D721Med (cell line): ENCODE measurements at regions not wholly inside any gene's neighbourhood (a gene's known extent, or its start where the extent isn't known, plus 50 kb on each side); places are given as distances from the start of the nearest gene placed in this dataset.

ENCODE experiments used
- DNase-seq: peaks from one replicate; pipeline ENCODE4 v3.0.0; 2011; ENCODE audit warnings: low spot score; ENCODE audit not compliant: insufficient read length
- FAIRE-seq: peaks from 2 replicates; lab custom pipeline; 2011; peaks lifted over from hg19 to GRCh38; lab: Jason Lieb, UNC
- TF ChIP-seq, protein P1 (sequence below): IDR thresholded peaks from 2 replicates; pipeline ENCODE4 v1.5.1; 2012; ENCODE audit warnings: mild to moderate bottlenecking, control low read depth; ENCODE audit not compliant: insufficient read depth; ENCODE audit errors: missing control alignments

DNA sequence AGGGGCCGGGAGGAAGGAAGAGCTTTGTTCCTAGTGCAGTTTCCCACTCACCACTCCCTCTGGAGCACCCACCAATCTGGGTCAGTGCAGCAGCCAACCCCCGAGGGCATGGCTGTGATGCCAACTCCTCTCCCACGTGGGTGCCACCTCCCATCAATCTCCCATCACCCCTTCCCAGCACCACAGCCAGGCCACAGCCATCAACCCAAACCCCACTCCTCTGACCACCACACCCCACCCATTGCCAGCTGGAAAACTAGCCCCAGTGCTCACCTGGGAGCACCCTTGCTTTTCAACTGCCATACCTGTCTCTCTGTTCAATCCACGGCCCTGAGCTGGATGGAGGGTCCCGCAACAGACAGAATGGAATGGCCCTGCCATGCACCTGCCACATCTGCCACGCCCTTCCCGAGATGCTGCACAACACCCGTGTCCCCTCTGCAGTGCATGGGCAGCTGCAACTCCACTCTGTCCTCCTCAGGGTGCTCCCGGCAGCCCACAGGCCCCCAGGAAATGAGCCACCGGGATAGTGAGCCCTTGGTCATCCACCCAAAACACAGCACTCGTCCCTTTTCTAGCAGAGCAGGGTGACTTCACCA, 112.4 kb upstream of the ID2 start:
- FAIRE-seq, result no peak
- TF ChIP-seq, protein P1, sequence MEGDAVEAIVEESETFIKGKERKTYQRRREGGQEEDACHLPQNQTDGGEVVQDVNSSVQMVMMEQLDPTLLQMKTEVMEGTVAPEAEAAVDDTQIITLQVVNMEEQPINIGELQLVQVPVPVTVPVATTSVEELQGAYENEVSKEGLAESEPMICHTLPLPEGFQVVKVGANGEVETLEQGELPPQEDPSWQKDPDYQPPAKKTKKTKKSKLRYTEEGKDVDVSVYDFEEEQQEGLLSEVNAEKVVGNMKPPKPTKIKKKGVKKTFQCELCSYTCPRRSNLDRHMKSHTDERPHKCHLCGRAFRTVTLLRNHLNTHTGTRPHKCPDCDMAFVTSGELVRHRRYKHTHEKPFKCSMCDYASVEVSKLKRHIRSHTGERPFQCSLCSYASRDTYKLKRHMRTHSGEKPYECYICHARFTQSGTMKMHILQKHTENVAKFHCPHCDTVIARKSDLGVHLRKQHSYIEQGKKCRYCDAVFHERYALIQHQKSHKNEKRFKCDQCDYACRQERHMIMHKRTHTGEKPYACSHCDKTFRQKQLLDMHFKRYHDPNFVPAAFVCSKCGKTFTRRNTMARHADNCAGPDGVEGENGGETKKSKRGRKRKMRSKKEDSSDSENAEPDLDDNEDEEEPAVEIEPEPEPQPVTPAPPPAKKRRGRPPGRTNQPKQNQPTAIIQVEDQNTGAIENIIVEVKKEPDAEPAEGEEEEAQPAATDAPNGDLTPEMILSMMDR, result no peak

GRCh38 chr2:8570637-8571036, 111.2 kb upstream of the ID2 start:
- DNase-seq (no peak), FAIRE-seq (no peak)
- TF ChIP-seq, protein P1, result no peak

More for the DNA sequence above, 112.4 kb upstream of the ID2 start:
- DNase-seq, result no peak

DNA sequence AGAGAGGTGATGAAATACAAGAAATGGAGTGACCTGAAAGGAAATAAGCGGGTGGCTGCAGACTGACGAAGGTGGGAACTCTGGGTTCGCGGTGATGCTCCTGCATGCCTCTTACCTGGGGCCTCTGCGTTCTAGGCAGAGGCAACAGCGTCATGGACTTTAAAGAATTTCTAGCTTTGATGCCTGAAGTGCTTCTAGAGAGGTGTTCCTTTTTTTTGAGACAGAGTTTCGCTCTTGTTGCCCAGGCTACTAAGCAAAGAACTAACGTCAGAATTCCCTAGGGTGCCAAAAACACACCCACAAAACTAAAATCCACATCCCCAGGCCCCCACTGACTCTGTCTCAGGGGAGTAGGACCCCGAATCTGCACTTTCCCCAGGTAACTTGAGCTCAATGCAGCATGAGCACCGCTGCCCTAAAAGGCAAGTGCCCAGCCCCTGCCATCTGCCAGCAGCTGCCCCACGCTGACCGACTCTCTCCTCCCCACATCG, 110.5 kb upstream of the ID2 start:
- DNase-seq, result no peak
- FAIRE-seq, result no peak
- TF ChIP-seq, protein P1, result no peak

GRCh38 chr2:8571792-8572499, 109.9 kb upstream of the ID2 start:
- DNase-seq (no peak), FAIRE-seq (no peak)
- TF ChIP-seq, protein P1, result no peak

DNA sequence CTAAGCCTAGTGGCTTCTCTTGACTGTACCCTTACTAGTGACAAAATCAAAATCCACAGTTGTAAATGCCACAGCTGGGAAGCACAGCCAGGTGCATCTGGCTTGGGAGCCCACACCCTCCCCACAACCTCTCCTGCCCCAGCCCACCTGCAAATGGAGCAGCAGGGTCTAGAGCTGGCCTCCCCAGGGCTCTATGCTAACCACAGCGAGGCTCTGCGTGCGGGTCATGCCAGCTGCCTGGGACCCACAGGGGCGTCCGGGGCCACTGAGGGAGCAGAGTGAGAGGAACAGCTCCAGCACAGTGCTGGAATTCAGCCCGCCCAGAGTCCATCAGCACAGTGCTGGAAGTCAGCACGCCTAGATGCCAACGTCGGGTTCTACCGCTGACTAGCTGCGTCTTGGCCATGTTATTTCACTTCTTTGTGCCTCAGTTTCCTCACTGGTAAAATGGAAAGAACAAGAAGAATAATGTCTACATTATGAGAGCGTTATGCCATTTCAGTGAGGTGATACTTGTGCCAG, 109.1 kb upstream of the ID2 start:
- DNase-seq, result no peak
- TF ChIP-seq, protein P1, result no peak
- no peak for FAIRE-seq

DNA sequence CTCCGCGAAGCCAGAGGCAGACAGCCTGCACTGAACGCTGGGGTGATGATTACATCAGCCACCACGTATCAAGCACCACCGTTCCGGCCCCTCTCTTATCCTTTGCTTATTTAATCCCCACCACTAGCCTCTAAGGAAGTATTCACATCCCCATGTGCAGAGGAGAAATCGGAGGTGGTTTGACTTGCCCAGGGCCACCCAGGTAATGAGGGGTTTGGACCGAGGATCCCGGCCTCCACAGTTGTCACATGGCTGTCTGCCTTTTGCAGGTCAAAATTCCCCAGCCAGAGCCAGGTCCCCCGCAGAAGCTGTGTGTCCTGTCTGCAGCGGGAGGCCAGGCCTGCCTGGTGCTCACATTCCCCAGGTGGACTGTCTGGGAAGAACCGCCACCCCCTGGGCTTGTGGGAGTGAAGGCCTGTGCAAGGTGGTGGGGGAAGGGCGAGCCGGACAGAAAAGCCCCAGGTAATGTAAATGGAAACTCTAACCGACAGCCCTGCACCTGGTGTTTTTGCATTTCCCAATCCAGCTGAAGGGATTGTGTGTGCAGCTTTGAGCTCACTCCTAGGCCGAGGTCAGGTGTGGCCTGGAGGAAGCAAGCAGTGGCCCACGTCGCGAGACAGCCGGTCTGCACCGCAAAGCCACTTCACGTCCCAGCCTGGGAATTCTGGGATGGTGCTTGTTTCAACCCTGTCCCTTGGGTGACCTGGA, 108.5 kb upstream of the ID2 start:
- TF ChIP-seq, protein P1, result no peak
- FAIRE-seq (no peak), DNase-seq (no peak)
